Fibroblast of lung (primary cell): ENCODE measurements at regions not wholly inside any gene's neighbourhood (a gene's known extent, or its start where the extent isn't known, plus 50 kb on each side); places are given as distances from the start of the nearest gene placed in this dataset.

Source experiments
- DNase-seq, 2 donors: peaks; one replicate each; pipeline versions ENCODE4 v3.0.0 to v3.0.0-alpha.2; 2010; ENCODE audit warnings: low read depth in 2 of 2
- H2AFZ ChIP-seq: 2 replicates; pipeline ENCODE4 v1.5.1; 2012; ENCODE audit warnings: low read length, control low read depth, inconsistent platforms
- H3K27ac ChIP-seq: 2 replicates; pipeline ENCODE4 v1.5.1; 2011; ENCODE audit warnings: low read length, control low read depth; ENCODE audit not compliant: insufficient read depth
- H3K27me3 ChIP-seq: 2 replicates; pipeline ENCODE4 v1.5.1; 2011; ENCODE audit warnings: mild to moderate bottlenecking, low read length; ENCODE audit not compliant: control insufficient read depth, insufficient read depth
- H3K36me3 ChIP-seq: 2 replicates; pipeline ENCODE4 v1.5.1; 2011; ENCODE audit warnings: low read length; ENCODE audit not compliant: control insufficient read depth, insufficient read depth
- H3K4me1 ChIP-seq: 2 replicates; pipeline ENCODE4 v1.5.1; 2011; ENCODE audit warnings: low read length; ENCODE audit not compliant: control insufficient read depth, insufficient read depth; ENCODE audit errors: extremely low read depth
- H3K4me2 ChIP-seq: 2 replicates; pipeline ENCODE4 v1.5.1; 2011; ENCODE audit warnings: low read length, control low read depth; ENCODE audit not compliant: insufficient read depth; ENCODE audit errors: extremely low read depth
- H3K4me3 ChIP-seq, 4 experiments: fragments of 200-600 bp in 1 of 4; sonication (generic) in 1 of 4; replicated peaks in 1 of 4; 2 replicates each; pipeline ENCODE4 v1.5.1; 2011 to 2016; ENCODE audit warnings: low read length in 4 of 4, low read depth in 3 of 4, mild to moderate bottlenecking in 3 of 4, control low read depth in 2 of 4, inconsistent platforms in 1 of 4, mixed read lengths in 1 of 4; ENCODE audit not compliant: insufficient read depth in 1 of 4; ENCODE audit errors: control extremely low read depth in 1 of 4
- H3K79me2 ChIP-seq: 2 replicates; pipeline ENCODE4 v1.5.1; 2012; ENCODE audit warnings: mild to moderate bottlenecking, low read length, inconsistent platforms; ENCODE audit not compliant: control insufficient read depth, insufficient read depth
- H3K9ac ChIP-seq: 2 replicates; pipeline ENCODE4 v1.5.1; 2011; ENCODE audit warnings: mild to moderate bottlenecking, low read length, control low read depth; ENCODE audit not compliant: insufficient read depth
- H3K9me3 ChIP-seq: 2 replicates; pipeline ENCODE4 v1.5.1; 2012; ENCODE audit warnings: low read depth, low read length; ENCODE audit not compliant: control insufficient read depth, insufficient read depth
- H4K20me1 ChIP-seq: 2 replicates; pipeline ENCODE4 v1.5.1; 2011; ENCODE audit warnings: low read length; ENCODE audit not compliant: control insufficient read depth, insufficient read depth; ENCODE audit errors: extremely low read depth
- CTCF ChIP-seq, 2 donors: IDR thresholded peaks in 1 of 2; conservative IDR thresholded peaks in 1 of 2; 1 replicate in 1 of 2; 2 replicates in 1 of 2; pipeline ENCODE4 v1.5.1; 2011 to 2012; ENCODE audit warnings: low read length in 2 of 2, control low read depth in 1 of 2, inconsistent platforms in 1 of 2, low read depth in 1 of 2, mild to moderate bottlenecking in 1 of 2
- EZH2 ChIP-seq: IDR thresholded peaks from 2 replicates; pipeline ENCODE4 v1.5.1; 2012; ENCODE audit warnings: low read length, control low read depth, mild to moderate bottlenecking; ENCODE audit errors: missing control alignments

GRCh38 chr10:125363791-125364190 lies 203.4 kb upstream of the CTBP2 start:
- no peak overlapping the region for H3K27ac ChIP-seq
- DNase-seq = no peak
- TF ChIP-seq CTCF (conservative IDR thresholded peaks at IDR 0.05 in 1 of 2, IDR thresholded peaks at IDR 0.05 in 1 of 2; ENCODE audit: low read depth in 1 of 2, low read length in 2 of 2) (no peak), EZH2 (no peak)
- no peaks in the 10 kb centered on the region for H4K20me1 ChIP-seq
- H3K36me3 ChIP-seq = no peaks in the 10 kb centered on the region
- H3K9ac ChIP-seq = no peak overlapping the region
- no peaks in the 10 kb centered on the region for H3K79me2 ChIP-seq
- H3K4me1 ChIP-seq = no peaks in the 10 kb centered on the region
- no peaks in the 10 kb centered on the region for H3K9me3 ChIP-seq
- H3K27me3 ChIP-seq = no peaks in the 10 kb centered on the region
- H3K4me2 ChIP-seq = no peak overlapping the region
- H3K4me3 ChIP-seq = no peak overlapping the region
- H2AFZ ChIP-seq = no peak overlapping the region

- no peak for DNase-seq
- H3K9ac ChIP-seq = no peak overlapping the region
- H3K4me3 ChIP-seq = no peak overlapping the region
- H3K36me3 ChIP-seq = no peaks in the 10 kb centered on the region
- H3K79me2 ChIP-seq = no peaks in the 10 kb centered on the region
- no peak overlapping the region for H3K4me2 ChIP-seq
- H2AFZ ChIP-seq = no peak overlapping the region
- no peaks in the 10 kb centered on the region for H3K4me1 ChIP-seq
- no peak for TF ChIP-seq CTCF (conservative IDR thresholded peaks at IDR 0.05 in 1 of 2, IDR thresholded peaks at IDR 0.05 in 1 of 2; ENCODE audit: low read depth in 1 of 2, low read length in 2 of 2)
- TF ChIP-seq EZH2 = no peak
- no peaks in the 10 kb centered on the region for H3K9me3 ChIP-seq
- no peak overlapping the region for H3K27ac ChIP-seq
- no peaks in the 10 kb centered on the region for H4K20me1 ChIP-seq
- H3K27me3 ChIP-seq = no peaks in the 10 kb centered on the region
Observed at GRCh38 chr10:125362950-125363349, 202.6 kb upstream of the CTBP2 start.

GRCh38 chr10:125359401-125359800 lies 199.0 kb upstream of the CTBP2 start:
- DNase-seq = no peak
- Histone ChIP-seq H3K9ac (no peak overlapping the region), H3K9me3 (no peaks in the 10 kb centered on the region), H3K4me3 (no peak overlapping the region), H3K79me2 (no peaks in the 10 kb centered on the region), H3K36me3 (no peaks in the 10 kb centered on the region), H3K27me3 (no peaks in the 10 kb centered on the region), H4K20me1 (no peaks in the 10 kb centered on the region), H3K27ac (no peak overlapping the region), H3K4me1 (no peaks in the 10 kb centered on the region), H2AFZ (no peak overlapping the region), H3K4me2 (no peak overlapping the region)
- TF ChIP-seq CTCF (conservative IDR thresholded peaks at IDR 0.05 in 1 of 2, IDR thresholded peaks at IDR 0.05 in 1 of 2; ENCODE audit: low read depth in 1 of 2, low read length in 2 of 2) = no peak
- TF ChIP-seq EZH2 = no peak
